Left ventricle myocardium inferior (tissue), 1 donor: ENCODE measurements at regions not wholly inside any gene's neighbourhood (a gene's known extent, or its start where the extent isn't known, plus 50 kb on each side); places are given as distances from the start of the nearest gene placed in this dataset.

Source experiments
- DNase-seq: peaks from one replicate; pipeline ENCODE4 v3.0.0-alpha.2; 2020
- H3K27ac ChIP-seq: fragments of 200-600 bp; replicated peaks from 2 replicates; pipeline ENCODE4 v1.8.0; 2021
- H3K27me3 ChIP-seq: fragments of 200-600 bp; 2 replicates; pipeline ENCODE4 v1.8.0; 2021; ENCODE audit warnings: low read depth
- H3K36me3 ChIP-seq: fragments of 200-600 bp; 2 replicates; pipeline ENCODE4 v1.8.0; 2021
- H3K4me1 ChIP-seq: fragments of 200-600 bp; 2 replicates; pipeline ENCODE4 v1.8.0; 2021
- H3K4me3 ChIP-seq: fragments of 200-600 bp; 2 replicates; pipeline ENCODE4 v1.8.0; 2021; ENCODE audit warnings: mild to moderate bottlenecking, moderate library complexity
- H3K9me3 ChIP-seq: fragments of 200-600 bp; replicated peaks from 2 replicates; pipeline ENCODE4 v1.8.0; 2021
- intact Hi-C: fragments of 100-400 bp; cut with micrococcal nuclease; formaldehyde crosslinking; loops from one replicate; pipeline ENCODE4 v1.11.0; 2022
- TF ChIP-seq, protein P1 (sequence below): fragments of 200-600 bp; IDR thresholded peaks from 2 replicates; pipeline ENCODE4 v1.8.0; 2021; ENCODE audit warnings: antibody characterized with exemption, mild to moderate bottlenecking, borderline replicate concordance
- donor health status: DM: no; HTN: yes; CAD: no; lungs with severe emphysema.

DNA sequence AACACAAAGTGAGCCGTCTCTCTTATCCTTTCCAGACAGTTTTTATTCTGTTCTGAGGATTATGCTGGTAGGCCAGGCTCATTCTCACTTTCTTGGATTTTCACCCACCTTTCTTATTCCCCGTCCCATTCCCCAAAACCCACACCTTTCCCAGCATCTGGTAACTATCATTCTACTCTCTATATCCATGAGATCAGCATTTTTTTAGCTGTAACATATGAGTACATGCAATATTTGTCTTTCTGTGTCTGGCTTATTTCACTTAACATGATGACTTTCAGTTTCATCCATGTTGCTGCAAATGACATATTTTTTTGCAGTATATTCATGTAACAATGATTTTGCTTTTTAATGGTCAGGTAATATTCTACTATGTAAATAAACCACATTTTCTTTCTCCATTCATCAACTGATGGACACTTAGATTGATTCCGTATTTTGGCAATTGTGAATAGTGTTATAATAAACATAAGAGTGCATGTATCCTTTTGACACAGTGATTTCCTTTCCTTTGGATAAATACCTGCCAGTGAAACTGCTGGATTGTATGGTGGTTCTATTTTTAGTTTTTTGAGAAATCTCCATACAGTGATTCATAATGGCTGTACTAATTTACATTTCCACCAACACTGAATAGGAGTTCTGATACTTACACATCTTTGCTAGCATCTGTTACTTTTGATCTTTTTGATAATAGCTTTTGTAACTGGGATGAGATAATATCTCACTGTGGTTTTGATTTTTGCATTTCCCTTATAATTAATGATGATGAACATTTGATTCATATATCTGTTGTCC, 289.3 kb downstream of the RPRM start:
- TF ChIP-seq, protein P1, sequence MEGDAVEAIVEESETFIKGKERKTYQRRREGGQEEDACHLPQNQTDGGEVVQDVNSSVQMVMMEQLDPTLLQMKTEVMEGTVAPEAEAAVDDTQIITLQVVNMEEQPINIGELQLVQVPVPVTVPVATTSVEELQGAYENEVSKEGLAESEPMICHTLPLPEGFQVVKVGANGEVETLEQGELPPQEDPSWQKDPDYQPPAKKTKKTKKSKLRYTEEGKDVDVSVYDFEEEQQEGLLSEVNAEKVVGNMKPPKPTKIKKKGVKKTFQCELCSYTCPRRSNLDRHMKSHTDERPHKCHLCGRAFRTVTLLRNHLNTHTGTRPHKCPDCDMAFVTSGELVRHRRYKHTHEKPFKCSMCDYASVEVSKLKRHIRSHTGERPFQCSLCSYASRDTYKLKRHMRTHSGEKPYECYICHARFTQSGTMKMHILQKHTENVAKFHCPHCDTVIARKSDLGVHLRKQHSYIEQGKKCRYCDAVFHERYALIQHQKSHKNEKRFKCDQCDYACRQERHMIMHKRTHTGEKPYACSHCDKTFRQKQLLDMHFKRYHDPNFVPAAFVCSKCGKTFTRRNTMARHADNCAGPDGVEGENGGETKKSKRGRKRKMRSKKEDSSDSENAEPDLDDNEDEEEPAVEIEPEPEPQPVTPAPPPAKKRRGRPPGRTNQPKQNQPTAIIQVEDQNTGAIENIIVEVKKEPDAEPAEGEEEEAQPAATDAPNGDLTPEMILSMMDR = no peak
- Histone ChIP-seq H3K36me3 (no peaks in the 10 kb centered on the region), H3K27ac (no peak overlapping the region), H3K27me3 (no peaks in the 10 kb centered on the region), H3K4me1 (no peaks in the 10 kb centered on the region), H3K9me3 (peaks cover 72% of the 10 kb centered on the region), H3K4me3 (no peak overlapping the region)
- intact Hi-C loops = no loop called here
- DNase-seq = no peak

DNA sequence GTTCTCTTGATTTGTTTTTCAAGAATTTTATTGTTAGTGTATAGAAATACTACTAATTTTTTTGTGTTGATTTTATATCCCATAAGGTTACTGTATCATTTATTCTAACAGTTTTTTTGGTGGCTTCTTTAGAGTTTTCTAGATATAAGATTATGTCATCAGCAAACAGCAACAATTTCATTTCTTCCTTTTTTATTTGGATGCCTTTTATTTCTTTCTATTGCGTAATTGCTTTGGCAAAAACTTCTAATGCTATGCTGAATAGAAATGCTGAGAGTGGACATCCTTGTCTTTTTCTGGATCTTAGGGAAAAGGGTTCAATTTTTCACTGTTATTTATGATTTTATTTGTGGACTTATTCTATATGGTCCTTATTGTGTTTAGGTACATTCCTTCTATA, 298.8 kb downstream of the RPRM start:
- H3K36me3 ChIP-seq = no peaks in the 10 kb centered on the region
- no peak overlapping the region for H3K4me3 ChIP-seq
- H3K4me1 ChIP-seq = no peaks in the 10 kb centered on the region
- intact Hi-C loops = no loop called here
- peaks cover 26% of the 10 kb centered on the region for H3K9me3 ChIP-seq
- TF ChIP-seq, protein P1 = no peak
- H3K27me3 ChIP-seq = no peaks in the 10 kb centered on the region
- no peak overlapping the region for H3K27ac ChIP-seq
- no peak for DNase-seq

DNA sequence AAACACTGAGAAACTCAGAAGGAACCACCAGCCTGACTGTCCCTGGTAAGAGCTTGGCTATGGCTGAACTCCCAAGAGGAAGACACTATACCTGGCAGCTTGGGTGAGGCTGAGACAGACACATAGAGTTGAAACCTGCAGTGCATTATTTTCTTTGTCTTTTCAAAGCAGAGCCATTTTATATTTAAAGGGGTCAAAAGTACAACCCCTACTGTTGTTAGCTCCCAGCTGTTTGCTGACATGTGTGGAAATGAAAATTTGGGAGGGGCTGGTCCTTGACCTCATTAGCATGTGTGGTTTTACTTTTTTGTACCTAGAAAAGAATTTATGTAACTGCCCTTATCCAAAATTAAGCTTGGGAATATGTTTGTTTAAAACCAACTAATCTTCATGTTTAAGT, 309.0 kb downstream of the RPRM start:
- H3K4me1 ChIP-seq = no peaks in the 10 kb centered on the region
- peaks cover 4% of the 10 kb centered on the region for H3K9me3 ChIP-seq
- no peaks in the 10 kb centered on the region for H3K36me3 ChIP-seq
- no peak for DNase-seq
- H3K27ac ChIP-seq = no peak overlapping the region
- H3K4me3 ChIP-seq = no peak overlapping the region
- intact Hi-C loops = no loop called here
- no peaks in the 10 kb centered on the region for H3K27me3 ChIP-seq
- TF ChIP-seq, protein P1 = no peak

DNA sequence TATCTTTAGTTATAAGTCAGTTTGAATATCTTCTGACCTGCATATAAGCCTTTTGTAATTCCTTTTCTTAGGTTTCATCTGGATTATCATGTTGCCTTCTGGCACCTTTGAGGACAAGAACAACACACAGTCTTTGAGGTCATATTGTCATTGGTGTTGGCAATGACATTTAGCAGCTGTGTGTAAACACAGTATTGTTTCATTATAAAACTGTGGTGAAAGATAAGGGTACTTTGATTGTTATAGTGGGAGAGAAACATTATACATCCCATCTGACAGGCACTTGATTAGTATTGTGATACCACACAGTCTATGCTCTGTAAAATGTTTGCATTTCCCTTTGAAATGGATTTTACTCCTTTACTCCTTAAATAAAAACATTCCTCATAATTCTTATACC, 313.5 kb downstream of the RPRM start:
- Histone ChIP-seq H3K4me1 (no peaks in the 10 kb centered on the region), H3K27me3 (no peaks in the 10 kb centered on the region), H3K27ac (no peak overlapping the region), H3K9me3 (no peaks in the 10 kb centered on the region), H3K4me3 (no peak overlapping the region), H3K36me3 (no peaks in the 10 kb centered on the region)
- DNase-seq = no peak
- TF ChIP-seq, protein P1 = no peak
- intact Hi-C loops = no loop called here

DNA sequence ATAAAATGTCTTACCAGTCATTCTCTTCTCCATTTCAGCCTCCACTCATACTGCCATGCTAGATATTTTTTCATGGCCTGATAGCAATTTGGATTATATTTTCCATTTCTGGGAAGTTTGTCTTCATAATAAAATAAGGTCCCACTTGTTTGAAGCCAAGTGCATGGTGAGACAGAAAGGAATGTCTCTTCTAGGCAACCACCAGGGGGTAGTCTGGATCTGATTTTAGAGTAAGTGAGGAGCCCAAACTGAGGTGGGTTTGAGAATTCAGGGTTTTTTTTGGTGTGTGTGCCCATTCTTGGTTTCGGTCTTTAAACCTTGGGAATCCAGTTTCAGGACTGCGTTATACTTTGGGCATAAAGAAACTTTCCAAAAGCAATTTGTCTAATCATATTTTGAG, 315.5 kb downstream of the RPRM start:
- H3K36me3 ChIP-seq = no peaks in the 10 kb centered on the region
- no peak overlapping the region for H3K27ac ChIP-seq
- TF ChIP-seq, protein P1 = peak; percentile 31
- no peaks in the 10 kb centered on the region for H3K27me3 ChIP-seq
- H3K4me3 ChIP-seq = no peak overlapping the region
- H3K9me3 ChIP-seq = no peaks in the 10 kb centered on the region
- intact Hi-C loops = no loop called here
- H3K4me1 ChIP-seq = no peaks in the 10 kb centered on the region
- DNase-seq = no peak
